CD4-positive, alpha-beta T cell treated with Interleukin-6 for 4 hours (primary cell): ENCODE measurements at regions not wholly inside any gene's neighbourhood (a gene's known extent, or its start where the extent isn't known, plus 50 kb on each side); places are given as distances from the start of the nearest gene placed in this dataset.

Experiments
- DNase-seq: peaks from one replicate; pipeline ENCODE4 v3.0.0-alpha.2; 2020; ENCODE audit warnings: mixed read lengths

DNA sequence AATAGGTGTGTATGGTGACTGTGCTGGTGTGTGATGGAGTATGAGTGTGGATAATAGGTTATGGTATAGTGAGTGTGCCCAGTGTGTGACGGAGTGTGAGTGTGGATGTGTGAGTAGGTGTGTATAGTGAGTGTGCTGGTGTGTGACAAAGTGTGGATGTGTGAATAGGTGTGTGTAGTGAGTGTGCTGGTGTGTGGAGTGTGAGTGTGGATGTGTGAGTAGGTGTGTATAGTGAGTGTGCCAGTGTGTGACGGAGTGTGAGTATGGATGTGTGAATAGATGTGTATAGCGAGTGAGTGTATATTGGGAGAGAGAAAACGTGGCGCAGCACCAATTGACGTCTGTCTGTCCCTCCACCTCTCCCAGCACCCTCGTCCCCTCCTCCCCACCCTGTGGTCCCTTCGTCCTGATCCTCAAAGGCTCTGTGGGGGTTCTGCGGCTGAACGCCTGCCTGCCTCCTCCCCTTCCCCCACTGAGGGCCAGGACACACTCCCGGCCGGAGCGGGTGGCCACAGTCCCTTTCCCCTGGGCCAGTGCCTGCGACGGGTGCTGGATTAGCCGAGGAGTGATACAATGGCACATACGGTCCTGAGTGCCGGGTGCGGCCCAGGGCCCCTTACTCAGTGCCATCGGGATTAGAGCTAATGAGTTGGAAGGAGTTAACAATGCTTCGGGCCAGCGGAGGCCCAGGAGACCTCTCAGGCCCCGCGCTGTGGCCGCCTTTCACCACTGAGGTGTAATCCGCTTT is 160.0 kb downstream of the MRM1 start:
- DNase-seq: no peak

DNA sequence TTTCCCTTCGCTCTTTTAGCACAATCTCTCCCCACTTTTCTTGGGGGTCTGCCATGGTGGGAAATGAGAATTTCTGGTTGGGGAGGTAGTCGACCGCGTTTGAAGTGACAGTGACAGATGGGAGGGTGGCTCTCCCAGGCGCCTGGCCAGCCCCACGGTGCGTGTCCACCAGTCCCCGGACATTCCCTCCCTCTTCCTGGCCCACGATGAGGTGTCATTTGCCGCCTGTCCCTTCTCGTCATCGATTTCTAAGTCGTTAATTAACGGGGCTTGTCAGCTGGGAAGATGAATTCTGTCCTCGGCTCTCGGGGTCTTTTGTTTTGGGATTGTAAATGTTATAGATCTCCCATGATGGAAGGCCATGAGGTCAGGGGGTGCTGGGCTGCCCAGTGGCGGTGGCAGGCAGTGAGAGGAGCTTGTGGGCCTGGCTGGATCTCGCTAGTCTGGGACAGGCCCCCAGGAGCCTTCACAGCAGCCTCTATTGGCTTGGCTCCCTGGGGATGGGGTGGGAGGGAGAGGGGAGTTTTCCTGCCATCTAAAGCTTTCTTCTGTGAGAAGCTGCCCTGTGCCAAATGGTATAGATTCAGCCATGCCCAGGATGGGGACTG is 164.2 kb downstream of the MRM1 start:
- no peak for DNase-seq

DNA sequence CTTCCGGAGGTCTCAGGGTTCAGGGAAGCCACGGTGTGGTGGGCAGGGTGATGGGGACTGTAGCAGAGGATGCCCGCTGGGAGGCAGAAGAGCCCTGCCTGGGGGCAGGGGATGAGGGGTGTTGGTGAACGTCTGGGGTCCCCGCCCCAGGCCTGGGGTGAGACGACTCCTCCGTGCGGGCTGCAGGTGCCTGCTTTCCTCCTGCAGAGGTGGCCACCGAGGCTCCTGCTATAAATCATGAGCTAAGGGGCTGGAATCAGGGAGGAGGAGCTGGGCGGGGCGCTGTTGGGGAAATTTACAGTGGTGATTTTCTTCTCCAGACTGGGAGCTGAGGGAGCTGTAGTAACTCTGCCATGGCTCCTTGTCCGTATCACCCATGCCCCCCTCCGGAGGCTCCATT is 167.0 kb downstream of the MRM1 start:
- no peak for DNase-seq

DNA sequence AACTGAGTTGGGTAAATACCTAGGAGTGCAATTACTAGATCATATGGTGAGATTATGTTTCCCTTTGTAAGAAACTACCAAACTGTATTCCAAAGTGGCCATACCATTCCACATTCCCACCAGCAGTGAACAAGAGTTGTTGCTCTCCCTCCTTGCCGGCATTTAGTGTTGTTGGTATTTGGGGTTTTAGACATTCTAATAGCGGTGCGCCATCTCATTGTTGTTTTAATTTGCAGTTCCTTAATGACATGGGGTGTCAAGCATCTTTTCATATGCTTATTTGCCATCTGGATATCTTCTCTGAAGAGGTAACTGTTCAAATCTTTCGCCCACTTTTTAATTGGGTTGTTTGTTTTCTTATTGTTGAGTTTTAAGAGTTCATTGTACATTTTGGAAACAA is 164.2 kb upstream of the LHX1 start:
- no peak for DNase-seq

DNA sequence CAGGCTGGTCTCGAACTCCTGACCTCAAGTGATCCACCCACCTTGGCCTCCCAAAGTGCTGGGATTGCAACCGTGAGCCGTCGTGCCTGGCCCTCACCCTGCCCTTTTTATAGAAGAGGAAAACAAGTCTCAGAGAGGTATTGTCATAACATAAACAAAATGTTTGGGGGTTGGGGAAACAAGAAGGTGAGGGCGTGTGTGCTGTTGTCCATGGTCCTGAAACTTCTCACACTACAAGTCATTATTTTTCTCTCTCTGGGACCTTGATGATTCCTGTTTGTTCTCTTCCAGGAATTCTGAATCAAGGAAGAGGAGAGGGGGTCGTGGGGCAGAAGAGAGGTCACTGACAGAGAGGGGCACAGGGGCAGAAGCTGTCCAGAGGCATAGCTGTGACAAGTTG is 160.2 kb upstream of the LHX1 start:
- DNase-seq: no peak

DNA sequence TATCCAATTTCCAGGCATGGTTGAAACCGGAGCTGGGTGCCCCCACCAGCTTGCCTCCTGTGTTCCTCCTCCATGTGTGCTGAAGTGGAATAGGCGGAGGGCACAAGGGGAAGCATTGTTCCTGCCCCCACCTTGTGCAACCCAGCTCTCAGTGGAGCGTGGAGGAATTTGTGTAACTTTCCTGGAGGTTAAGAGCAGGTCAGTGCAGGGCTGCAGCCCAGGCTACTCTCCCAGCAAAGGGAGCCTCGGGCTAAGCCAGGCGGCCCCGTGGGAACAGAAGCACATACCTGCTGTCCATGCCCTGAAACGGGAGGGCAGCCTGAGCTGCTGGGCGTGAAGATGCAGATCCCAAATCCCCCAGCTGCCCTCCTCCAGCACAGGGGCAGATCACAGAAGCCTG is 158.8 kb upstream of the LHX1 start:
- no peak for DNase-seq

DNA sequence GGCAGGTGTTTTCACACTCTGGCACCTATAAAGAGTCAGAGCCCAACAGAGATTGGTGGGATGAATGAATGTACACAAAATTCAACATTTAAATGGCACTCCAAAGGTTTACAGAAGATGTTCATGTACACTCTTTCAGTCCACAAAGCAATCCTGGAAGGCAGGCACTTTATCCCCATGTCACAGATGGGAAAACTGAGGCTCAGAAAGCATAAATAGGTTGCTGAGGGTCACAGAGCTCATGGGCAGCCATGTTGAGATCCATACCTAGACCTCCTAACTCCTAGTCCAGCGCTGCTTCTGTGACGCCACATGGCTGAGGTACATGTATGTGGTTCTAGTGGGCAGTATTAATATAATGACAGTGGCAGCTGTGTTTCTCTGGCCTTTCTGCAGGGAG is 157.7 kb upstream of the LHX1 start:
- DNase-seq: no peak

DNA sequence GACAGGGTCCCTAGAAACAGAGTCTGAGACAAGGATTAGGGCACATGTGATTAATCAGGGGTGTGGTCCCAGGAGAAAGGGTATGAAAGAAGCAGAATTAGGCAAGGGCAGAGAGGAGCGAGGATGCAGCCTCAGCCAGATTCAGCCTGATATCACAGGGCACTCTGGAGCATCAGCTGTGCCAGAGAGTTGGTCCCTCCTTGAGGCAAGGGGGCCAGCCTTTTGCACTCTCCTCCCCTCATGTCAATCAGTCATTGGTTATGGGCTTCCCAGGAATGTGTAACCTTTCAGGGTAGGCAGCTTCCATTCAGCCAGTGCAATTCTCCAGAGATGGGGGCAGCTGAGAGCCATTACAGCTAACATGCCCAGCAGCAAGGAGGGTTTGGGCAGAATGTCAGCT is 152.6 kb upstream of the LHX1 start:
- no peak for DNase-seq

DNA sequence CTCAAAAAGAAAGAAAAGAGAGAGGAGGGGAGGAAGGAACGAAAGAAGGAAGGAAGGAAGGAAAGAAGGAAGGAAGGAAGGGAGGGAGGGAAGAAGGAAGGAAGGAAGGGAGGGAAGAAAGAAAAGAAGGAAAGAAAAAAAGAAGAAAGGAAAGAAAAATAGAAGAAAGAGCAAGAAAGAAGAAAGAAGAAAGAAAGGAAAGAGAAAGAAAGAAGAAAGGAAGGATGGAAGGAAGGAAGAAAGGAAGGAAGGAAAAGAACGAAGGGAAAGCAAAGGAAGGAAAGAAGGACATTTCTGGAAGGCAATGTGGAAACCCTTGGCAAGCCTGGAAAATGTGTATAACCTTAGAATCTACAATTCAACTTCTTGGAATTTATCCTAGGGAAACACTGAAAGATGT is 150.4 kb upstream of the LHX1 start:
- no peak for DNase-seq

DNA sequence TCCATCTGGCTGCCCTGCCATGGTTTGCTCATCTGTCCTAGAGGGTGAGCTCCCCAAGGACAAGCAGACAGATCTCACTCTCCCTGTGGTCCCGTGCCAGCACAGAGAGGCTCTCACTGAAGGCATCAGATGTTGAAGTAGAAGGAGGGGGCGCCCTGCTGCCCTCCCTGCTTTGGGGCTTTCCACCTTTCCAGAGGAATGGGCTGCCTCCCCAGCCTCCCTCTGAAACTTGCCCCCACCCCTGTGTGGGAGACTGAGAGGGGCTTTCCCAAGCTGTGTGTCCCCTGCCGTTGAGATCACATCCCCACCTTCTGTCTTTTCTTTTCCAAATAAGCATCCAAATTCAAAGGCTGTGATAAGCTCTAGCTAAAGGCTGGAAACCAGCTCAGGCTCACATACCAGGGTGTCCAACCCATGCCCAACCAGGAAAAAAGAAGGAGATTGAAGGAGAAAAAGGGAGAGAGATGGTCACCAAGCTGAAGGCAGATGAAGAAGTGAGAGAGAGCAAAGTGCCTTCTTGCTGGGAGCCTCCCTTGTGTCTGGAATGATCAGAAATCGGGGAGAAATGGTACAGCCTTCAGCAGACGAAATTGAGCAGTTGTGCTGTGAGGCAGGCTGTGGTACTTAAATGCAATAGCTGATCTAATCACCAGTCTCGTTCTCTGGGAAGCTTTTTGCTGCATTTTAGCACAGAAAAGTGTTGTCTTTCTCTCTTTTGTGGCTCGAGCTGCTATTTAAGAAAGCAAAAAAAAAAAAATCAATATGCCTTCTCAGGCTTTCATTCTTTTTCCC is 145.9 kb upstream of the LHX1 start:
- no peak for DNase-seq

DNA sequence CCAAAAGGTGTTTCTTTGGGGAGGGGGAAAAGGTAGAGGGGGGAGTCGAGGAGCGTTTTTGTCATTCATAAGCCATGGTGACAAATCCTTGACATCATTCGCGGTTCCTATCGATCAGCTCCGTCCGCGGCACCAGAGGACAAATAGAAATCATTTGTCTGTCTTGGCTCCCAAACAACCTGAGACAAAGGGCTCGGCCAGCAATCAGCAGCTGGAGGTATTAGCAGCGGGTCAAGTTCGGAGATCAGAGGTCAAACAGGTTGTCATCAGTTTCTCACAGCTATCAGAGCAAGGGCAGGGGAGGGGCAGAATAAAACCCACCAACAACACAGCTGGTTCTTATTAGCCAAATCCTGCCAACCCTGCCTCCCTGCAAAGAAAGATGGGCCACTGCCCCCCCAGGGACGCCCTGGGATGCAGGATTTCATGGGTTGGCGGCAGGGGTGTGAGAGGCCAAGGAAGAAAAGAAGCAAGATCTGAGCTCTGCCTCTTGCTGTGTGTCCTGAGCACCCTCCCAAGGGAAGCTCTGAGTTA is 145.3 kb upstream of the LHX1 start:
- no peak for DNase-seq

DNA sequence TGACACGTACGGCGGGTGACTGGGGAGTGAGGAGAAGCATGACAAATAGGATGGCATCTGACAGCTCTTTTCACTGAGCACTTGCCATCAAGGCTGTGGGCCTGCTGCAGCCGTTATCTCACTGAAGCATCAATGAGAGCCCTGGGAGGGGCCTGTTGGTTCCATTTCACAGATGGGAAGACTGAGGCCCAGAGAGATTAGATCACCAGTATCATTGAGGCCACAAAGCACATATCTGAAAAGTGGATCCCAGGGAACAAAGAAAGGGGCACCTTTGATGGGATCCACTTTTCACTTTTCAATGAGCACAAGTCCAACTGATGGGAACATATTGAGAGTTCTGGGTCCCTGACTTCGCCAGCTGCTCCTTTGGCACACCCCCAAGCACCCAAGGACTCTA is 144.4 kb upstream of the LHX1 start:
- DNase-seq: no peak

DNA sequence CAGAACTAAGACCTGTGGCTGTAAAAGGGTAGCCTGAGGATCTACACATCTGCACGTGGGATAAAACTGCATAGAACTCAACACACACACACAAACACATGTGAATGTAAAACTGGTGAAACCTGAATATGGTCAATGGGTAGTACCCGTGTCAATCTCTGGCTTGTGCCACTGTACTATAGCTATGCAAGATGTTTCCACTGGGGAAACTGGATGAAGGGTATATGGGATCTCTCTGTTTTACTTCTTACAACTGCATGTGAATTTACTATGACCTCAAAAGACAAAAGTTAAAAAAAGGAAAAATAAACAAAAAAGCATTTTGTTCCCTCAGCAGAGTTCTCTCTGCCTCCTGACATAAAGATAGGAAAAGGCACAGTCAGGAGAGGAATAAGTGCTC is 143.3 kb upstream of the LHX1 start:
- DNase-seq: no peak

DNA sequence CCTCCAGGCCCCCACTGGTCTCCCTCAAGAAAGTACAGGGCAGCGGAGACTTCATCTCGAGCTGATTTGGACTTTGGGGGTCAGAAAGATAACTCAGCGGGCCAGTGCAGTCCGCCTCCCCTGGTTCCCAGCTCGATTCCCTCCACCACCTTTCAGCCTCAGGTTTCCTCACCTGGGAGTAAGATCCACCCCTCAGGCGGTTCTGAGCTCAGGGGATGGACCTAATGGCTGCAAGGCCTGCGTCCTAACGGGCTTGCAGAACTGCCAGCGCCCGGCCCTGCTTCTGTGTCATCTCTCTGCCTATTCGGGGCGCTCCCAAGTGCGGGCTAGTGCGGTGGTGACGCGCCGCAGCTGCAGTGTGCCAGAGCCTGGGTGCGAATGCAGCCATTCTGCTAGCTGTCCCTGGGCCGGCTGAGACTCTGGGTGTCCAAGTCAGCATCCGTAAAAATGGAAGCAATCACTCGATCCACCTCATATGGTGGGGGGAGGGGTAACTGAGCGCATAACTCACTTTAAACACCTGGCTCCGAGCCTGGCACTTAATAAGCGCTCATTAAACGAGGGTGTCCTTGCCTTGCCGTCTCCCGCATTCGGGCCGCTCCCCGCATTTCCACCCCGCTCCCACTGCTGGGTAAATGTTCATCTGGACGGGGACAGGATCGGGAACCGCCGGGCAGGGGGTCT is 129.6 kb upstream of the LHX1 start:
- DNase-seq: no peak

DNA sequence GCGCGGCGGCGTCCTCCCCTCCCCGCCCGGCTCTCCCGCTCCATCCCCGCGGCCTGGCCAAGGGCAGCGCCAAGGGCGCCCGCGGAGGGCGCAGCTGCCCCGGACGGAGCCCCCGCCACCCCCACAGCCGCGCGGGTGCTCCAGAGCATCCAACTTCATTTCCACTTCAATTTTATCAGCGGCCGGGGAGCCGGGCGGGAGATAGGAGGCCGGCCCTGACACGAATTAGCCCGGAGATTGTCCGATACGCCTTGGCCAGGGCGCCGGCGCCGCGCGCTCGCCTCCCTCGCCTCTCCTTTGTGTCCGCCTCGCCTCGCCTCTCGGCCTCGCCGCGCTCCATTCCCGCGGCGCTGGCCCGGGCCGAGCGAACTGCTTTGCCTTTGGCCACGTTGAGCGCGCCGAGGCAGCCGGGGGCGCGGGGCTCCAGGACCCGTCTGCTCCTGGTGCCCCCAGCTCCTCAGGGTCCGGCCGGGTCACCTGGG is 129.1 kb upstream of the LHX1 start:
- DNase-seq: no peak

DNA sequence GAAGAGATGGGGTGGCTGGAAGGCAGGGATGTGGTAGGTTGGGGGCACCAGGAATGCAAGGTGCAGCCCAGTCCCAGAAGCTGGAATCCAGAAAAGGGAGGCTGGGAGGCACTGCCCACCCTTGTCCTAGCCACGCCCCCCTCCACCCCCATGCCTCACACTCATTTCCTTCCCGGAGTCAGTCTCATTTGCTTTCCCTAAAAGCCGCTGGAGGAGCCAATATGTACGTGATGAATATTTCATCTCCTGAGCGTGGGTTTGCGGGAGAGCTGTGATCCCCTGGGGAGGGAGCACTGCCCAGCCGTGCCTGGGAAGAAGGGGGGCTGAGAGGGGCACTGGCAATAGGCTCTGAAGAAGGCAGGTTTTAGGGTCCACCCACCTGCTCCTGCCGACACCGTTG is 124.5 kb upstream of the LHX1 start:
- DNase-seq: no peak

DNA sequence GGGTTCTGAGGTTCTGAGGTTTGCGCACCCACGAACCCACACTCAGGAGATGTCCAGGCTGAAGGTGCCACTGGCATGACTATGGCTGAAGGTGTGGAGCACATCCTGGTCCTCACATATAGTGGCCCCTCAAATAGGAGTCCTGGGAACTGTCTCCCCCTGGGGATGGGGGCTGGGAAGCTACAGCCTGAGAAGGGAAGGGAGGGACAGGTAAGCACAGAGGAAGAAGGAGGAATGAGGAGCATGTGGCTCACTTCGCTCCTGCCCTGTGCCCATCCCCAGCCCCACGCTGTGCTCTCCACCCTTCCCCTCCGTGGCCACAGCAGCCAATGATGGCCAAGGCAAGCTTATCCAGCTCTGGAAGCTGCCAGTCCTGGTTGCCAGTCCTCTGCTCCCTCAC is 123.9 kb upstream of the LHX1 start:
- DNase-seq: no peak

DNA sequence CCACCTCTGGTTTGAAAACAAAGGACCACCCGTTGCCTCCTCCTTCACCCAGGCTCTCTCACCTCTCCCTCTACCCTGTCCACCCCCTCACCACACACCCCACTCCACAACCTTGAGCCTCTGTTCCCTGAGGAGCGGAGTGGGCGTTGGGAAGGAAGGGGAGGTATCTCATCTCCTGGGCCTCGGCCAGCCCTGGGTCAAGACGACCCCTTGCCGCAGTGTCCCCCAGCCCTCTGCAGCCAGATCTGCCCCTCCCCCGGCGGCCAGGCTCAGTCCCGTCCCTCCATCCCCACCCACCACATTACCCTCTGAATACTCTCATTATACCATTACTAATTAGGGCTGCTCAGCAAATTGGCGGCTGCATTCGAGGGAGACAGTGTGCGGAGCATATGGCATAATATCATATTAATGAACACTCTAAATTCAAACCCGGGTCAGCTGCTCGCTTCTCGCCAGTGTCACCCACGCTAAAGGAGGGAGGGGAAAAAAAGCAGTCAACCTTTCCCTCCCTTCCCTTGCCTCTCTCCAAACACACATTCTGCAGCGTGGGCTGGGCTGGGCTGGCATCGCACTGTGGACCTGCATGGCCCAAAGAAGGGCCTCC is 123.2 kb upstream of the LHX1 start:
- no peak for DNase-seq

DNA sequence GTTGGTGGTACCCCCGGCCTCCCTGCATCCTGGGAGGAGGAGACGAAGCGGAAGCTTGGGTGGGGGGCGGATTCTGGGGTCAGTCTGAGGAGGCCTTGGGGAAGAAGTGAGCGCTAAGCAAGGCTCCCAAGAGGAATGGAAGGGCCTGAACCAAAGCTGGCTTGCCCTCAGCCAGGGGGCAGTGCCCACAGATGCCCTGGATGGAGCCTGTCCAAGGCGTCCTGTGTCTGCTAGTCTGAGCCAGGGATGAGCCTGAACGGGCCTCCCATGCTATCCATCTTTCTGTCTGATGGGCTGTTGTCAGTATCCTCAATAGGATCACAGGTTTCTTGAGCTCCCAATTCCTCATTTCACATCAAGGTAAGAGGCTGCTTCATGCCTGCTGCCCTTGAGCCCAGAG is 122.3 kb upstream of the LHX1 start:
- DNase-seq: no peak

DNA sequence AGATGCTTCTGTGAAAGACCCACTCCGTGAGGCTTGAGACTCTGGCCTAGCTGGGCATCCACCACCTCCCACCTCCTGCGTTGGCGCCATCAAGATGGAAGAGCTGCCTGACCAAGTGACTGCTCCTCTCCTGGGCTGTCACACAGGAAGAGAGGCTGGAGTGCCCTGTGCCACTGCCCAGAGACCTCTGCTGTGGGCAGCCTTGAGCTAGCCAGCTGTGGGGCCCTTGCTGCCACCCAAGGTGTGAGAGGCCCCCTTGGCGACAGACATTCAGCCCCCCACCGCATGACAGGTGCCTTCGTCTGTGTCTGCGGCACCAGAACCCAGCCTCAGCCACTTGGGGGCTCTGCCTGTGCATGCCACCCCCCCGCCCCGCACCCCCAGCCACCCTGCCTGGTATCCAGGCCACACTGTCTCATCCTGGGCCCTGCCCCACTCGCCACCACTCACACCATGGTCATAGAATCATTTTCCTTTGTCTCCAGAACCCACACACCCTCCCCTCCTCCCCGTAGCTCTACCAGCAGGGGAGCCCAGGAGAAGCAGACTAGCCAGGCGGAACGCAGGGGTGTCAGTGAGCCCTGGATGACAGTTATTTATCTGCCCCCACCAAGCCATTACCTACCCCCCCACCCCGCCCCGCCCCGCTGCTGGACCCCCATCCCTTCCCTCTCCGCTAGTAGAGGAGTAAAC is 120.9 kb upstream of the LHX1 start:
- DNase-seq: no peak

DNA sequence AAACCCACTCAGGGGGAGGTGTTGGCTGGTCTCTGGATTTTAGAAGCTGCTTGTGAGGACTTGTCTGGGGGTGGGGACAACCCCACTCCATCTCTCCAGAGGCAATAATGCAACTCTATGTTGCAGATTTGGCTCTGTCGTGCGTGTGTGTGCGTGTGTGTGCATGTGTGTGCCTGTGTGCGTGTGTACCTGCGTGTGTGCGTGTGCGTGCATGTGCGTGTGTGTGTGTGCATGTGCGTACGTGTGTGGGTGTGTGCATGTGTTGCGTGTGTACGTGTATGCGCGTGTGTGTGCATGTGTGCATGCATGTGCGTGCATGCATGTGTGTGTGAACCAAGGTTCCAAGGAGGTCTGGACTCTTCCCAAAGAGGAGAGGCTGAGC is 120.4 kb upstream of the LHX1 start:
- DNase-seq: no peak

DNA sequence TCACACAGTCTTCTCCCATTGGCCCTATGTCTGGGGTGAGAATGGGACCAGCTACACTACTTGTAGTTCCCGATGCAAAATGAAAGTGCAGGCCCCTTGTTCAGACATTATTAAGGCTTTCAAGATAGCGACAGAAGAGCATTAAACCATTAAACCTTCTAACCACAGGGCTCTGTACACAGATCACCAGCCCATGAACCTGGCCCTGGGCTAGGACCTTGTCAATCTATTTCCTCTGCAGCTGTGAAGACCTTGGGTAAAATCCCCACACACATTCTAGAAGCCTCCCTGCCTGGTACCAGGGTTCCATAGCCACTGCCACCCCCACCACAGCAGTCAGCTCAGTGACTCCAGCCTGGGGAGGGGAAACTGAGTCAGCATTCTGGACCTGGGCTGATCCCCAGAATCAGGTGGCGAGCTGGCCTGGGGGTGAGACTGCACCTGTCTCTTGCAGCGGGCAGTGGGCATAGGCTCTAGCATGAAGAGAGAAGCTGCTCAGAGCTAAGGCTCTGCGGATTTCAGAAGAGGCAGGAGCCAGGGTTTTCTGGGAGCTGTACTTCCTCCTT is 119.7 kb upstream of the LHX1 start:
- DNase-seq: no peak
